Body of pancreas (tissue), 4 donors: ENCODE measurements at regions not wholly inside any gene's neighbourhood (a gene's known extent, or its start where the extent isn't known, plus 50 kb on each side); places are given as distances from the start of the nearest gene placed in this dataset.
A peak's percentile ranks its signal among the peaks of the same experiment; 100 is the strongest.

Experiments used
- ATAC-seq: fragments of 150-250 bp; one replicate; pipeline ENCODE4 v1.9.1; 2016
- DNase-seq, 4 donors: peaks; one replicate each; pipeline ENCODE4 v3.0.0-alpha.2; 2019
- H3K27ac ChIP-seq, 4 donors: fragments of 200-600 bp; sonication (generic); 1 replicate in 3 of 4; 2 replicates in 1 of 4; pipeline versions ENCODE4 v1.5.1 to v1.6.1; 2016 to 2019; ENCODE audit warnings: mild to moderate bottlenecking in 1 of 4, mixed read lengths in 1 of 4, moderate library complexity in 1 of 4
- H3K27me3 ChIP-seq, 2 donors: fragments of 200-600 bp; sonication (generic); one replicate each; pipeline ENCODE4 v1.6.0; 2016; ENCODE audit warnings: mild to moderate bottlenecking in 1 of 2
- H3K36me3 ChIP-seq, 2 donors: fragments of 200-600 bp; sonication (generic); replicated peaks in 1 of 2; 2 replicates each; pipeline ENCODE4 v1.5.1; 2016; ENCODE audit warnings: low read depth in 2 of 2; ENCODE audit not compliant: insufficient read depth in 1 of 2
- H3K4me1 ChIP-seq: fragments of 200-600 bp; sonication (generic); one replicate; pipeline ENCODE4 v1.6.0; 2016
- H3K4me3 ChIP-seq, 2 donors: fragments of 200-600 bp; sonication (generic); 1 replicate in 1 of 2; 2 replicates in 1 of 2; pipeline ENCODE4 v1.5.1; 2016 to 2019
- H3K9me3 ChIP-seq, 3 donors: fragments of 200-600 bp; sonication (generic); 1 replicate in 2 of 3; 2 replicates in 1 of 3; pipeline ENCODE4 v1.5.1; 2016
- CTCF ChIP-seq, 7 experiments: fragments of 450-650 bp in 4 of 7; fragments of 200-600 bp in 3 of 7; sonication (generic) in 3 of 7; IDR thresholded peaks; one replicate each; pipeline ENCODE4 v1.5.1; 2016 to 2019; ENCODE audit warnings: antibody characterized with exemption in 7 of 7
- POLR2A ChIP-seq, 3 donors: fragments of 450-650 bp; IDR thresholded peaks; one replicate each; pipeline ENCODE4 v1.6.1; 2016; ENCODE audit warnings: antibody characterized with exemption in 3 of 3, mild to moderate bottlenecking in 2 of 3
- WGBS, 2 donors: methylation state at CpG; one replicate each; pipeline ENCODE4 v1.1.5; 2017; 5-methylcytosine and 5-hydroxymethylcytosine counted together
- intact Hi-C: fragments of 100-400 bp; cut with DNase I; formaldehyde crosslinking; loops from one replicate; pipeline ENCODE4 v1.15.1; 2023

GRCh38 chr11:95711945-95712221 is 77.7 kb downstream of the FAM76B start:
- H3K27me3 ChIP-seq = no peaks in the 10 kb centered on the region
- intact Hi-C loops = no loop called here
- 75% methylated on average over 3 of the region's 3 CpGs for WGBS, 2 donors
- TF ChIP-seq POLR2A (IDR thresholded peaks at IDR 0.05) = no peak
- TF ChIP-seq CTCF (IDR thresholded peaks at IDR 0.05) = no peak
- no peaks in the 10 kb centered on the region for H3K9me3 ChIP-seq
- no peak for DNase-seq
- H3K4me3 ChIP-seq = no peak overlapping the region
- H3K27ac ChIP-seq = no peak overlapping the region
- H3K36me3 ChIP-seq = no peaks in the 10 kb centered on the region
- ATAC-seq = no peak
- H3K4me1 ChIP-seq = no peaks in the 10 kb centered on the region

GRCh38 chr11:95711162-95711944 is 78.2 kb downstream of the FAM76B start:
- TF ChIP-seq CTCF (IDR thresholded peaks at IDR 0.05) (no peak), POLR2A (IDR thresholded peaks at IDR 0.05) (no peak)
- Histone ChIP-seq H3K27me3 (no peaks in the 10 kb centered on the region), H3K36me3 (no peaks in the 10 kb centered on the region), H3K4me3 (no peak overlapping the region), H3K4me1 (no peaks in the 10 kb centered on the region), H3K9me3 (no peaks in the 10 kb centered on the region), H3K27ac (no peak overlapping the region)
- WGBS, 2 donors = 47 to 57% methylated on average over 7 of the region's 7 CpGs
- intact Hi-C loops = no loop called here
- ATAC-seq (no peak), DNase-seq (no peak)

- H3K36me3 ChIP-seq = no peaks in the 10 kb centered on the region
- peaks cover 14% of the 10 kb centered on the region for H3K4me1 ChIP-seq
- H3K9me3 ChIP-seq = no peaks in the 10 kb centered on the region
- ATAC-seq (no peak), DNase-seq (no peak)
- no peaks in the 10 kb centered on the region for H3K27me3 ChIP-seq
- no peak overlapping the region for H3K4me3 ChIP-seq
- TF ChIP-seq POLR2A (IDR thresholded peaks at IDR 0.05) (no peak), CTCF (IDR thresholded peaks at IDR 0.05) (no peak)
- intact Hi-C loops = no loop called here
- WGBS, 2 donors = 91 to 97% methylated on average over 1 of the region's 1 CpG
- no peak overlapping the region for H3K27ac ChIP-seq
Measured at GRCh38 chr11:95708681-95709080, 80.9 kb downstream of the FAM76B start.

- Histone ChIP-seq H3K4me3 (no peak overlapping the region), H3K27me3 (no peaks in the 10 kb centered on the region), H3K27ac (no peak overlapping the region), H3K9me3 (no peaks in the 10 kb centered on the region), H3K36me3 (no peaks in the 10 kb centered on the region), H3K4me1 (peaks cover 14% of the 10 kb centered on the region)
- WGBS, 2 donors = 82 to 91% methylated on average over 7 of the region's 7 CpGs
- ATAC-seq = no peak
- no peak for DNase-seq
- TF ChIP-seq CTCF (IDR thresholded peaks at IDR 0.05) (no peak), POLR2A (IDR thresholded peaks at IDR 0.05) (no peak)
- intact Hi-C loops = no loop called here
Measured at GRCh38 chr11:95706974-95707387, 82.6 kb downstream of the FAM76B start.

- 5 to 8% methylated on average over 10 of the region's 10 CpGs for WGBS, 2 donors
- TF ChIP-seq CTCF (IDR thresholded peaks at IDR 0.05) = peak; percentile 81 to 98 (median 91)
- no peak for TF ChIP-seq POLR2A (IDR thresholded peaks at IDR 0.05)
- peak; percentile 85 to 88 (median 86) for DNase-seq
- ATAC-seq = peak; percentile 99
- peaks cover 14% of the 10 kb centered on the region for H3K4me1 ChIP-seq
- intact Hi-C loops = no loop called here
- no peaks in the 10 kb centered on the region for H3K27me3 ChIP-seq
- H3K27ac ChIP-seq = no peak overlapping the region
- H3K9me3 ChIP-seq = no peaks in the 10 kb centered on the region
- H3K36me3 ChIP-seq = no peaks in the 10 kb centered on the region
- no peak overlapping the region for H3K4me3 ChIP-seq
Measured at GRCh38 chr11:95705485-95706124, 84.0 kb downstream of the FAM76B start.
